ENCODE measurements at regions not wholly inside any gene's neighbourhood (a gene's known extent, or its start where the extent isn't known, plus 50 kb on each side); places are given as distances from the start of the nearest gene placed in this dataset.

GRCh38 chr7:41755096-41755495 lies 52.2 kb upstream of the INHBA start:
- no peak overlapping the region for H3K4me3 ChIP-seq (ENCODE audit: low read length in 2 of 2)
- no peak overlapping the region for H3K9ac ChIP-seq (ENCODE audit: low read length in 2 of 2)
- no peak overlapping the region for H3K27ac ChIP-seq (ENCODE audit: low read length)
- peaks cover 0 to 10% of the 10 kb centered on the region in 2 donors for H3K9me3 ChIP-seq (ENCODE audit: control insufficient read depth in 2 of 2, low read length in 2 of 2)
- H3K4me1 ChIP-seq (ENCODE audit: control insufficient read depth, insufficient read depth, low read length) = no peaks in the 10 kb centered on the region
- H3K36me3 ChIP-seq (ENCODE audit: control insufficient read depth in 2 of 2, insufficient read depth in 2 of 2, low read length in 2 of 2) = no peaks in the 10 kb centered on the region
- H3K27me3 ChIP-seq (ENCODE audit: control insufficient read depth in 1 of 2, insufficient read depth in 2 of 2, low read length in 2 of 2) = no peaks in the 10 kb centered on the region

GRCh38 chr7:41754046-41754445 lies 51.2 kb upstream of the INHBA start:
- Histone ChIP-seq H3K36me3 (ENCODE audit: control insufficient read depth in 2 of 2, insufficient read depth in 2 of 2, low read length in 2 of 2) (no peaks in the 10 kb centered on the region), H3K27me3 (ENCODE audit: control insufficient read depth in 1 of 2, insufficient read depth in 2 of 2, low read length in 2 of 2) (no peaks in the 10 kb centered on the region), H3K9me3 (ENCODE audit: control insufficient read depth in 2 of 2, low read length in 2 of 2) (peaks cover 0 to 10% of the 10 kb centered on the region in 2 donors), H3K4me1 (ENCODE audit: control insufficient read depth, insufficient read depth, low read length) (no peaks in the 10 kb centered on the region), H3K4me3 (ENCODE audit: low read length in 2 of 2) (no peak overlapping the region), H3K9ac (ENCODE audit: low read length in 2 of 2) (no peak overlapping the region), H3K27ac (ENCODE audit: low read length) (no peak overlapping the region)

Data from stomach smooth muscle (tissue), 2 donors.